ENCODE measurements at regions not wholly inside any gene's neighbourhood (a gene's known extent, or its start where the extent isn't known, plus 50 kb on each side); places are given as distances from the start of the nearest gene placed in this dataset.

- no peak for TF ChIP-seq CTCF (IDR thresholded peaks at IDR 0.05; ENCODE audit: low read depth, low read length)
- H3K4me3 ChIP-seq (ENCODE audit: low read depth, low read length) = no peak overlapping the region
Measured at GRCh38 chr3:117809186-117810081, 1099.9 kb downstream of the TUSC7 start.

GRCh38 chr3:117811786-117812185 lies 1102.2 kb downstream of the TUSC7 start:
- no peak overlapping the region for H3K4me3 ChIP-seq (ENCODE audit: low read depth, low read length)
- no peak for TF ChIP-seq CTCF (IDR thresholded peaks at IDR 0.05; ENCODE audit: low read depth, low read length)

- TF ChIP-seq CTCF (IDR thresholded peaks at IDR 0.05; ENCODE audit: low read depth, low read length) = no peak
- H3K4me3 ChIP-seq (ENCODE audit: low read depth, low read length) = no peak overlapping the region
Measured at GRCh38 chr3:117814975-117815374, 1105.4 kb downstream of the TUSC7 start.

- no peak for TF ChIP-seq CTCF (IDR thresholded peaks at IDR 0.05; ENCODE audit: low read depth, low read length)
- no peak overlapping the region for H3K4me3 ChIP-seq (ENCODE audit: low read depth, low read length)
Measured at GRCh38 chr3:117817103-117817502, 1107.5 kb downstream of the TUSC7 start.

GRCh38 chr3:117818592-117818991 lies 1109.0 kb downstream of the TUSC7 start:
- TF ChIP-seq CTCF (IDR thresholded peaks at IDR 0.05; ENCODE audit: low read depth, low read length) = no peak
- H3K4me3 ChIP-seq (ENCODE audit: low read depth, low read length) = no peak overlapping the region

GRCh38 chr3:117820658-117821299 lies 1111.2 kb downstream of the TUSC7 start:
- TF ChIP-seq CTCF (IDR thresholded peaks at IDR 0.05; ENCODE audit: low read depth, low read length) = no peak
- H3K4me3 ChIP-seq (ENCODE audit: low read depth, low read length) = no peak overlapping the region

GRCh38 chr3:117822416-117822815 lies 1112.8 kb downstream of the TUSC7 start:
- TF ChIP-seq CTCF (IDR thresholded peaks at IDR 0.05; ENCODE audit: low read depth, low read length) = no peak
- H3K4me3 ChIP-seq (ENCODE audit: low read depth, low read length) = no peak overlapping the region

All from WI38 (cell line).